ENCODE measurements at regions not wholly inside any gene's neighbourhood (a gene's known extent, or its start where the extent isn't known, plus 50 kb on each side); places are given as distances from the start of the nearest gene placed in this dataset.
"Not testable (repeated sequence)": the region's sequence is repeated elsewhere in the genome, so short reads cannot be mapped to it uniquely, and the experiment has no call there.

DNA sequence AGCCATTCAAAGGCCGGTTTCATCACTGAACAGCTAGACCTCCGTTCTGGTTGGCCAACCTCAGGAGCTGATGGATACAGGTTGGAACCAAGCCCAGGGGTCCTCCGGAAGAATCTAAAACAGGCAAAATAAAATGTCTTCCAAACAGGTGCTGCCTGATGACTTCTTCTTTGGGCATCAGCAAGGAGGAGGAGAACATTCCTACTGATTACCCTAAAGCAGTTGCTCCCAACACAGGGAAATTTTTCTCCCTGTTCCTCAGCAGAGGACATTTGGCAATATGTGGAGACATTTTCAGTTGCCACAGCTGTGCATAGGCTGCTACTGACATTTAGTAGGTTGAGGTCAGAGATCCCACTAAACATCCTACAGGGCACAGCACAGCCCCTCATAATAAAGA is 319.3 kb upstream of the PPARGC1A start:
- no peak overlapping the region for H3K4me3 ChIP-seq (replicated peaks; ENCODE audit: insufficient read depth, low read length)
- TF ChIP-seq POLR2AphosphoS5 (IDR thresholded peaks at IDR 0.05; ENCODE audit: low read depth) (no peak), GABPA (IDR thresholded peaks at IDR 0.05; ENCODE audit: low read depth) (no peak), SPI1 (IDR thresholded peaks at IDR 0.05; ENCODE audit: borderline replicate concordance, low read depth) (no peak)
- TF ChIP-seq, protein P1, sequence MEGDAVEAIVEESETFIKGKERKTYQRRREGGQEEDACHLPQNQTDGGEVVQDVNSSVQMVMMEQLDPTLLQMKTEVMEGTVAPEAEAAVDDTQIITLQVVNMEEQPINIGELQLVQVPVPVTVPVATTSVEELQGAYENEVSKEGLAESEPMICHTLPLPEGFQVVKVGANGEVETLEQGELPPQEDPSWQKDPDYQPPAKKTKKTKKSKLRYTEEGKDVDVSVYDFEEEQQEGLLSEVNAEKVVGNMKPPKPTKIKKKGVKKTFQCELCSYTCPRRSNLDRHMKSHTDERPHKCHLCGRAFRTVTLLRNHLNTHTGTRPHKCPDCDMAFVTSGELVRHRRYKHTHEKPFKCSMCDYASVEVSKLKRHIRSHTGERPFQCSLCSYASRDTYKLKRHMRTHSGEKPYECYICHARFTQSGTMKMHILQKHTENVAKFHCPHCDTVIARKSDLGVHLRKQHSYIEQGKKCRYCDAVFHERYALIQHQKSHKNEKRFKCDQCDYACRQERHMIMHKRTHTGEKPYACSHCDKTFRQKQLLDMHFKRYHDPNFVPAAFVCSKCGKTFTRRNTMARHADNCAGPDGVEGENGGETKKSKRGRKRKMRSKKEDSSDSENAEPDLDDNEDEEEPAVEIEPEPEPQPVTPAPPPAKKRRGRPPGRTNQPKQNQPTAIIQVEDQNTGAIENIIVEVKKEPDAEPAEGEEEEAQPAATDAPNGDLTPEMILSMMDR (IDR thresholded peaks at IDR 0.05; ENCODE audit: insufficient read depth, low read length) = no peak
- TF ChIP-seq, protein P2, sequence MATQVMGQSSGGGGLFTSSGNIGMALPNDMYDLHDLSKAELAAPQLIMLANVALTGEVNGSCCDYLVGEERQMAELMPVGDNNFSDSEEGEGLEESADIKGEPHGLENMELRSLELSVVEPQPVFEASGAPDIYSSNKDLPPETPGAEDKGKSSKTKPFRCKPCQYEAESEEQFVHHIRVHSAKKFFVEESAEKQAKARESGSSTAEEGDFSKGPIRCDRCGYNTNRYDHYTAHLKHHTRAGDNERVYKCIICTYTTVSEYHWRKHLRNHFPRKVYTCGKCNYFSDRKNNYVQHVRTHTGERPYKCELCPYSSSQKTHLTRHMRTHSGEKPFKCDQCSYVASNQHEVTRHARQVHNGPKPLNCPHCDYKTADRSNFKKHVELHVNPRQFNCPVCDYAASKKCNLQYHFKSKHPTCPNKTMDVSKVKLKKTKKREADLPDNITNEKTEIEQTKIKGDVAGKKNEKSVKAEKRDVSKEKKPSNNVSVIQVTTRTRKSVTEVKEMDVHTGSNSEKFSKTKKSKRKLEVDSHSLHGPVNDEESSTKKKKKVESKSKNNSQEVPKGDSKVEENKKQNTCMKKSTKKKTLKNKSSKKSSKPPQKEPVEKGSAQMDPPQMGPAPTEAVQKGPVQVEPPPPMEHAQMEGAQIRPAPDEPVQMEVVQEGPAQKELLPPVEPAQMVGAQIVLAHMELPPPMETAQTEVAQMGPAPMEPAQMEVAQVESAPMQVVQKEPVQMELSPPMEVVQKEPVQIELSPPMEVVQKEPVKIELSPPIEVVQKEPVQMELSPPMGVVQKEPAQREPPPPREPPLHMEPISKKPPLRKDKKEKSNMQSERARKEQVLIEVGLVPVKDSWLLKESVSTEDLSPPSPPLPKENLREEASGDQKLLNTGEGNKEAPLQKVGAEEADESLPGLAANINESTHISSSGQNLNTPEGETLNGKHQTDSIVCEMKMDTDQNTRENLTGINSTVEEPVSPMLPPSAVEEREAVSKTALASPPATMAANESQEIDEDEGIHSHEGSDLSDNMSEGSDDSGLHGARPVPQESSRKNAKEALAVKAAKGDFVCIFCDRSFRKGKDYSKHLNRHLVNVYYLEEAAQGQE (IDR thresholded peaks at IDR 0.05; ENCODE audit: insufficient replicate concordance, low read depth) = no peak
- no peak for DNase-seq (ENCODE audit: low read depth in 1 of 2, low spot score in 1 of 2)
- no peak overlapping the region for H3K27ac ChIP-seq (replicated peaks)
- no peaks in the 10 kb centered on the region for H3K27me3 ChIP-seq (ENCODE audit: insufficient read depth, poor library complexity, severe bottlenecking)

DNA sequence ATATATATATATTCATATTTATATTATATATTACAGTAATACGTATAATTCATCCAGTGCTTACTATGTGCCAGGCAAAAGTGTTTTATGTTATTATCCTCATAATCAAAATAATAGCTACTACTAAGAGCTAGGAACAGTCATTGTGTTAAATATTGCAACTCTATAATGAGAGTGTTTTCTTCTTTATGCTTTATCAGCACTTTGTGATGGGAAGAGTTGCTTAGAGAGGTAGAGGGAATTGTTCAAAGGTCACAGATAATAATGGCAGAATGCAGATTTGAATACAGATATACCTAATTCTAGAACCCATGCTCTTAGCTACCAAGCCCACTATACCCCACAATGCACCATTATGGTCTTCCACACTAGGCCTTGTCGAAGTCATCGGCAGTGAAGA is 318.8 kb upstream of the PPARGC1A start:
- DNase-seq (ENCODE audit: low read depth in 1 of 2, low spot score in 1 of 2) = no peak
- TF ChIP-seq SPI1 (IDR thresholded peaks at IDR 0.05; ENCODE audit: borderline replicate concordance, low read depth) (no peak), POLR2AphosphoS5 (IDR thresholded peaks at IDR 0.05; ENCODE audit: low read depth) (no peak), GABPA (IDR thresholded peaks at IDR 0.05; ENCODE audit: low read depth) (no peak)
- TF ChIP-seq, protein P1 (IDR thresholded peaks at IDR 0.05; ENCODE audit: insufficient read depth, low read length) = no peak
- TF ChIP-seq, protein P2 (IDR thresholded peaks at IDR 0.05; ENCODE audit: insufficient replicate concordance, low read depth) = no peak

DNA sequence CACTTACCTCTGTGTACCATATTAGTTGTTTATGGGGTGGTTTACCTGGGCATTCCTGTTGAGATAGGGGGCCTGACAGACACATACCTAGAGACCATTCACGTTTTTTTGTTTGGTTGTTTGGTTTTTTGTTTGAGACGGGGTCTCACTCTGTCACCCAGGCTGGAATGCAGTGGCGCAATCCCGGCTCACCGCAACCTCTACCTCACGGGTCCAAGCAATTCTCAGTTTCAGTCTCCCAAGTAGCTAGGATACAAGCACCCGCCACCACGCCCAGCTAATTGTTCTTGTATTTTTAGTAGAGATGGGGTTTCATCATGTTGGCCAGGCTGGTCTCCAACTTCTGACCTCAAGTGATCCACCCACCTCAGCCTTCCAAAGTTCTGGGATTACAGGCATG is 314.9 kb upstream of the PPARGC1A start:
- not testable (repeated sequence) for H3K4me3 ChIP-seq (replicated peaks; ENCODE audit: insufficient read depth, low read length); DNase-seq (ENCODE audit: low read depth in 1 of 2, low spot score in 1 of 2); H3K27me3 ChIP-seq (ENCODE audit: insufficient read depth, poor library complexity, severe bottlenecking); H3K27ac ChIP-seq (replicated peaks)

More for the DNA sequence above, 318.8 kb upstream of the PPARGC1A start:
- no peaks in the 10 kb centered on the region for H3K27me3 ChIP-seq (ENCODE audit: insufficient read depth, poor library complexity, severe bottlenecking)
- no peak overlapping the region for H3K27ac ChIP-seq (replicated peaks)
- H3K4me3 ChIP-seq (replicated peaks; ENCODE audit: insufficient read depth, low read length) = no peak overlapping the region

DNA sequence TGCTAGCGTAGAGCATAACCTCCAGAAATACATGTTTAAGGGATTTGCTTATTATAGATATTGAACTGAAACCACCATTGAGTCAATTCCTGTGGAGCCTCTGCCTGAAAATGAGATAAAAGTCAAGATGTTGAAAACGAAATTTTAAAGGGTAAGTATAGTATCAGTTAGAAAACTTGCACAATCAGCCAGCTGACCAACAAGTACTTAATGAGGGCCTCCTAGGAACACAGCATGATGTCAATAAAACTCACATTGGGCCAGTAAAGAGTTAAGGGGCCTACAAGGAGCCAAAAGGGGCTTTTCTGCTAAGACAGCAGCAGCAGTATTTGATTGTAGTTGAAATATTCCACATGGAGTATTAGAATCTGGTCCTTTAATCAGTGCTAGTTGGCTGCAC is 314.1 kb upstream of the PPARGC1A start:
- TF ChIP-seq POLR2AphosphoS5 (IDR thresholded peaks at IDR 0.05; ENCODE audit: low read depth) (no peak), GABPA (IDR thresholded peaks at IDR 0.05; ENCODE audit: low read depth) (no peak), SPI1 (IDR thresholded peaks at IDR 0.05; ENCODE audit: borderline replicate concordance, low read depth) (no peak)
- TF ChIP-seq, protein P2 (IDR thresholded peaks at IDR 0.05; ENCODE audit: insufficient replicate concordance, low read depth) = no peak
- TF ChIP-seq, protein P1 (IDR thresholded peaks at IDR 0.05; ENCODE audit: insufficient read depth, low read length) = no peak
- no peak for DNase-seq (ENCODE audit: low read depth in 1 of 2, low spot score in 1 of 2)
- Histone ChIP-seq H3K27ac (replicated peaks) (no peak overlapping the region), H3K27me3 (ENCODE audit: insufficient read depth, poor library complexity, severe bottlenecking) (no peaks in the 10 kb centered on the region), H3K4me3 (replicated peaks; ENCODE audit: insufficient read depth, low read length) (no peak overlapping the region)

Data from HL-60 (cell line).